Tibial artery (tissue), 4 donors: ENCODE measurements at regions not wholly inside any gene's neighbourhood (a gene's known extent, or its start where the extent isn't known, plus 50 kb on each side); places are given as distances from the start of the nearest gene placed in this dataset.
"Not testable (repeated sequence)": the region's sequence is repeated elsewhere in the genome, so short reads cannot be mapped to it uniquely, and the experiment has no call there.

Source experiments
- DNase-seq, 2 donors: peaks; one replicate each; pipeline ENCODE4 v3.0.0-alpha.2; 2019
- H3K27ac ChIP-seq, 2 donors: fragments of 200-600 bp; sonication (generic) in 1 of 2; 1 replicate in 1 of 2; 2 replicates in 1 of 2; pipeline ENCODE4 v1.5.1; 2018 to 2019; ENCODE audit warnings: mild to moderate bottlenecking in 1 of 2
- H3K27me3 ChIP-seq, 2 donors: fragments of 200-600 bp; sonication (generic) in 1 of 2; one replicate each; pipeline versions ENCODE4 v1.5.1 to v1.6.0; 2016 to 2019
- H3K36me3 ChIP-seq, 3 donors: fragments of 200-600 bp; sonication (generic) in 2 of 3; one replicate each; pipeline ENCODE4 v1.5.1; 2016 to 2019; ENCODE audit warnings: mild to moderate bottlenecking in 2 of 3
- H3K4me1 ChIP-seq, 4 donors: fragments of 200-600 bp; sonication (generic) in 2 of 4; 1 replicate in 3 of 4; 2 replicates in 1 of 4; pipeline ENCODE4 v1.5.1; 2016 to 2019
- H3K4me3 ChIP-seq, 2 donors: fragments of 200-600 bp; sonication (generic) in 1 of 2; 1 replicate in 1 of 2; 2 replicates in 1 of 2; pipeline ENCODE4 v1.5.1; 2018 to 2019; ENCODE audit warnings: mild to moderate bottlenecking in 2 of 2
- H3K9me3 ChIP-seq, 3 donors: fragments of 200-600 bp; sonication (generic) in 1 of 3; one replicate each; pipeline ENCODE4 v1.5.1; 2016 to 2019
- intact Hi-C: fragments of 100-400 bp; cut with DNase I; formaldehyde crosslinking; loops from one replicate; pipeline ENCODE4 v1.15.0; 2023; ENCODE audit warnings: low total_unique reads
- TF ChIP-seq, protein P1 (sequence below), 2 experiments: fragments of 200-600 bp in 1 of 2; fragments of 450-650 bp in 1 of 2; IDR thresholded peaks; one replicate each; pipeline ENCODE4 v1.5.1; 2017 to 2019; ENCODE audit warnings: antibody characterized with exemption in 2 of 2, mild to moderate bottlenecking in 1 of 2, moderate library complexity in 1 of 2

DNA sequence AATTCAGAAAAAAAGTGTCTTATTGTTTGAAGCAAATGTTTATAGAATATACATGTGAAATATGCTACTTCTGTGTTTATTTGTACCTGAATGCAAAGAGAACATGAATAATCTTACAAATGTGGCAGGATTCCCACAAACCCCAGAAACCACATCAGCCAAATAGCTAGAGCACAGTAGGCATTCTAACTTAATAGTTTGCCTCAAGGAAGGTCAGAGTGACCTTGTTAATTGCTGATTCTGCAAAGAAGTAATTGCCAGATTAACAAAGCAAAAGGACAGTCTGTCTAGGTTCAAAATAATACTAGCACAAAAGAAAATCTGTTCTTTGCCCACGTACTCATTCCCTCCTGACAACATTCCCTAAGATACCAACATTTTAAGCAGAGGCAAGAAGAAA is 604.0 kb downstream of the PYDC2 start:
- H3K4me3 ChIP-seq: no peak overlapping the region
- TF ChIP-seq, protein P1, sequence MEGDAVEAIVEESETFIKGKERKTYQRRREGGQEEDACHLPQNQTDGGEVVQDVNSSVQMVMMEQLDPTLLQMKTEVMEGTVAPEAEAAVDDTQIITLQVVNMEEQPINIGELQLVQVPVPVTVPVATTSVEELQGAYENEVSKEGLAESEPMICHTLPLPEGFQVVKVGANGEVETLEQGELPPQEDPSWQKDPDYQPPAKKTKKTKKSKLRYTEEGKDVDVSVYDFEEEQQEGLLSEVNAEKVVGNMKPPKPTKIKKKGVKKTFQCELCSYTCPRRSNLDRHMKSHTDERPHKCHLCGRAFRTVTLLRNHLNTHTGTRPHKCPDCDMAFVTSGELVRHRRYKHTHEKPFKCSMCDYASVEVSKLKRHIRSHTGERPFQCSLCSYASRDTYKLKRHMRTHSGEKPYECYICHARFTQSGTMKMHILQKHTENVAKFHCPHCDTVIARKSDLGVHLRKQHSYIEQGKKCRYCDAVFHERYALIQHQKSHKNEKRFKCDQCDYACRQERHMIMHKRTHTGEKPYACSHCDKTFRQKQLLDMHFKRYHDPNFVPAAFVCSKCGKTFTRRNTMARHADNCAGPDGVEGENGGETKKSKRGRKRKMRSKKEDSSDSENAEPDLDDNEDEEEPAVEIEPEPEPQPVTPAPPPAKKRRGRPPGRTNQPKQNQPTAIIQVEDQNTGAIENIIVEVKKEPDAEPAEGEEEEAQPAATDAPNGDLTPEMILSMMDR (IDR thresholded peaks at IDR 0.05): no peak
- no peaks in the 10 kb centered on the region for H3K36me3 ChIP-seq
- H3K27me3 ChIP-seq: no peaks in the 10 kb centered on the region
- H3K4me1 ChIP-seq: no peaks in the 10 kb centered on the region
- intact Hi-C loops: no loop called here
- H3K9me3 ChIP-seq: no peaks in the 10 kb centered on the region
- no peak overlapping the region for H3K27ac ChIP-seq
- DNase-seq: no peak

DNA sequence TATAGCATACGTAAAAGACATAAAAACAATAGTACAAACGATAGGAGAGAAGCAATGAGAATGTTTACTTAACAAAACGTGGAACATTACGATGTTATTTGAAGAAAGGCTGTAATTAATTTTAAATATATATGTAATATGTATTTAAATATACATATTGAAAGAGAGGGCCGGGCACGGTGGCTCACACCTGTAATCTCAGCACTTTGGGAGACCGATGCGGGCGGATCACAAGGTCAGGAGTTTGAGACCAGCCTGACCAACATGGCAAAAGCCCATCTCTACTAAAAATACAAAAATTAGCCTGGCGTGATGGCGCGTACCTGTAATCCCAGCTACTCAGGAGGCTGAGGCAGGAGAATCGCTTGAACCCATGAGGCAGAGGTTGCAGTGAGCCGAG is 605.3 kb downstream of the PYDC2 start:
- intact Hi-C loops, H3K4me1 ChIP-seq, DNase-seq, H3K27me3 ChIP-seq, H3K4me3 ChIP-seq, H3K9me3 ChIP-seq, H3K27ac ChIP-seq, H3K36me3 ChIP-seq: not testable (repeated sequence)

GRCh38 chr3:192068464-192069254 is 607.7 kb downstream of the PYDC2 start:
- intact Hi-C loops: no loop called here
- no peak overlapping the region for H3K27ac ChIP-seq
- DNase-seq: no peak
- H3K9me3 ChIP-seq: no peaks in the 10 kb centered on the region
- no peak overlapping the region for H3K4me3 ChIP-seq
- H3K36me3 ChIP-seq: no peaks in the 10 kb centered on the region
- no peaks in the 10 kb centered on the region for H3K27me3 ChIP-seq
- TF ChIP-seq, protein P1 (IDR thresholded peaks at IDR 0.05): no peak
- H3K4me1 ChIP-seq: no peaks in the 10 kb centered on the region

- no peaks in the 10 kb centered on the region for H3K9me3 ChIP-seq
- H3K27ac ChIP-seq: no peak overlapping the region
- H3K4me1 ChIP-seq: no peaks in the 10 kb centered on the region
- no peak for DNase-seq
- intact Hi-C loops: no loop called here
- H3K36me3 ChIP-seq: no peaks in the 10 kb centered on the region
- no peaks in the 10 kb centered on the region for H3K27me3 ChIP-seq
- TF ChIP-seq, protein P1 (IDR thresholded peaks at IDR 0.05): no peak
- H3K4me3 ChIP-seq: no peak overlapping the region
Measured at GRCh38 chr3:192077795-192078497, 617.0 kb downstream of the PYDC2 start.

DNA sequence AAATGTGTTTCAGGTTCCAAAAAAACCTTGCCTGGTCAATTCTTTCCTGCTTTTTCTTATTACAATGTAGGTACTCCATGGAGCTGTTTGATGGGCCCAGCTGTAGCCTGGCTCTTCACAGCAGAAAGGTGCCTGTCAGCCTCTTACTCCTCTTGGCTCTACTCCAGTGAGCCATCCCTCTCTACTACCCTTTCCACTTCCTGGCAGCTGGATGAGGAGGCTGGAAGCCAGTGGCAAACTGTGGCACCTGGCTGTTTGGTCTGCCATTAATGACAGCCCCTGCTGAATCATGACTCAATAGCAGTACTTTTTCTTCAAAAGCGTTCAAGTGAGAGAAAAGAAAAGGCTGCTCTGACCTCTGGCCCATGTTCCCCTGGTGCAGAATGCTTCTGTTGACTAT is 618.1 kb downstream of the PYDC2 start:
- no peaks in the 10 kb centered on the region for H3K36me3 ChIP-seq
- no peaks in the 10 kb centered on the region for H3K9me3 ChIP-seq
- no peaks in the 10 kb centered on the region for H3K4me1 ChIP-seq
- H3K4me3 ChIP-seq: no peak overlapping the region
- no peak for DNase-seq
- TF ChIP-seq, protein P1 (IDR thresholded peaks at IDR 0.05): no peak
- H3K27me3 ChIP-seq: no peaks in the 10 kb centered on the region
- no peak overlapping the region for H3K27ac ChIP-seq
- intact Hi-C loops: no loop called here

GRCh38 chr3:192080336-192080735 is 619.4 kb downstream of the PYDC2 start:
- Histone ChIP-seq H3K4me3 (no peak overlapping the region), H3K36me3 (no peaks in the 10 kb centered on the region), H3K4me1 (no peaks in the 10 kb centered on the region), H3K27me3 (no peaks in the 10 kb centered on the region), H3K9me3 (no peaks in the 10 kb centered on the region), H3K27ac (no peak overlapping the region)
- TF ChIP-seq, protein P1 (IDR thresholded peaks at IDR 0.05): no peak
- intact Hi-C loops: no loop called here
- no peak for DNase-seq
